ENCODE measurements at regions not wholly inside any gene's neighbourhood (a gene's known extent, or its start where the extent isn't known, plus 50 kb on each side); places are given as distances from the start of the nearest gene placed in this dataset.

- TF ChIP-seq EZH2 (IDR thresholded peaks at IDR 0.05) (no peak), POLR2AphosphoS5 (IDR thresholded peaks at IDR 0.05; ENCODE audit: borderline replicate concordance, low read depth, low read length) (no peak)
Measured at GRCh38 chr16:35733278-35733965, 2274.0 kb downstream of the TP53TG3F start.
